Smooth muscle cell (in vitro differentiated cells): ENCODE measurements at regions not wholly inside any gene's neighbourhood (a gene's known extent, or its start where the extent isn't known, plus 50 kb on each side); places are given as distances from the start of the nearest gene placed in this dataset.
A peak's percentile ranks its signal among the peaks of the same experiment; 100 is the strongest.

Experiments used
- DNase-seq: peaks from one replicate; lab custom pipeline; 2025; ENCODE audit not compliant: unreplicated experiment; lab: John Stamatoyannopoulos, UW
- H2AFZ ChIP-seq: fragments of 200-600 bp; sonication (generic); 2 replicates; pipeline ENCODE4 v1.6.0; 2016; ENCODE audit warnings: antibody characterized with exemption, low read depth, mild to moderate bottlenecking
- H3F3A ChIP-seq: fragments of 200-600 bp; sonication (generic); 2 replicates; pipeline ENCODE4 v1.6.0; 2017; ENCODE audit warnings: antibody characterized with exemption, low read depth
- H3K27ac ChIP-seq: fragments of 200-600 bp; sonication (generic); 2 replicates; pipeline ENCODE4 v1.5.1; 2016; ENCODE audit warnings: low read depth, mild to moderate bottlenecking
- H3K27me3 ChIP-seq: fragments of 200-600 bp; sonication (generic); 2 replicates; pipeline ENCODE4 v1.6.1; 2016; ENCODE audit warnings: low read depth, mild to moderate bottlenecking
- H3K36me3 ChIP-seq: fragments of 200-600 bp; sonication (generic); 2 replicates; pipeline ENCODE4 v1.5.1; 2016; ENCODE audit warnings: low read depth
- H3K4me1 ChIP-seq: fragments of 200-600 bp; sonication (generic); 2 replicates; pipeline ENCODE4 v1.5.1; 2016; ENCODE audit warnings: low read depth
- H3K4me2 ChIP-seq: fragments of 200-600 bp; sonication (generic); 2 replicates; pipeline ENCODE4 v1.6.0; 2016; ENCODE audit warnings: mild to moderate bottlenecking
- H3K4me3 ChIP-seq: fragments of 200-600 bp; sonication (generic); 2 replicates; pipeline ENCODE4 v1.5.1; 2016; ENCODE audit warnings: mild to moderate bottlenecking
- H3K79me2 ChIP-seq: fragments of 200-600 bp; sonication (generic); 2 replicates; pipeline ENCODE4 v1.6.0; 2016; ENCODE audit warnings: low read depth, mild to moderate bottlenecking
- H3K9ac ChIP-seq: fragments of 200-600 bp; sonication (generic); 2 replicates; pipeline ENCODE4 v1.6.0; 2016; ENCODE audit warnings: low read depth
- H3K9me3 ChIP-seq: fragments of 200-600 bp; sonication (generic); replicated peaks from 2 replicates; pipeline ENCODE4 v1.5.1; 2016; ENCODE audit warnings: low read depth
- H4K20me1 ChIP-seq: fragments of 200-600 bp; sonication (generic); 2 replicates; pipeline ENCODE4 v1.6.0; 2016; ENCODE audit warnings: low read depth
- CTCF ChIP-seq: fragments of 200-600 bp; sonication (generic); IDR thresholded peaks from 2 replicates; pipeline ENCODE4 v1.5.1; 2017; ENCODE audit warnings: borderline replicate concordance, mild to moderate bottlenecking, antibody characterized with exemption; ENCODE audit not compliant: insufficient read depth, poor library complexity, severe bottlenecking
- WGBS: methylation state at CpG from one replicate; pipeline ENCODE4 v1.1.7; 2016; ENCODE audit warnings: low lambda C conversion rate; 5-methylcytosine and 5-hydroxymethylcytosine counted together

GRCh38 chr12:127963933-127964332 lies 303.0 kb upstream of the TMEM132C start:
- H3F3A ChIP-seq, result no peaks in the 10 kb centered on the region
- H3K4me1 ChIP-seq, result no peaks in the 10 kb centered on the region
- TF ChIP-seq CTCF, result no peak
- no peak overlapping the region for H3K4me2 ChIP-seq
- H3K9me3 ChIP-seq, result no peaks in the 10 kb centered on the region
- no peak overlapping the region for H3K27ac ChIP-seq
- 70% methylated on average over 2 of the region's 2 CpGs for WGBS
- DNase-seq, result no peak
- H3K79me2 ChIP-seq, result no peaks in the 10 kb centered on the region
- H3K4me3 ChIP-seq, result no peak overlapping the region
- H4K20me1 ChIP-seq, result no peaks in the 10 kb centered on the region
- H3K27me3 ChIP-seq, result no peaks in the 10 kb centered on the region
- H3K36me3 ChIP-seq, result no peaks in the 10 kb centered on the region
- no peak overlapping the region for H2AFZ ChIP-seq
- no peak overlapping the region for H3K9ac ChIP-seq

- Histone ChIP-seq H2AFZ (no peak overlapping the region), H4K20me1 (no peaks in the 10 kb centered on the region), H3F3A (no peaks in the 10 kb centered on the region), H3K27ac (no peak overlapping the region), H3K9ac (no peak overlapping the region), H3K4me2 (no peak overlapping the region), H3K4me3 (no peak overlapping the region), H3K9me3 (no peaks in the 10 kb centered on the region), H3K4me1 (no peaks in the 10 kb centered on the region), H3K79me2 (no peaks in the 10 kb centered on the region), H3K36me3 (no peaks in the 10 kb centered on the region), H3K27me3 (no peaks in the 10 kb centered on the region)
- DNase-seq, result no peak
- 68% methylated on average over 3 of the region's 3 CpGs for WGBS
- peak; percentile 35 for TF ChIP-seq CTCF
These were observed 302.3 kb upstream of the TMEM132C start for GRCh38 chr12:127964717-127965116.

- no peak for TF ChIP-seq CTCF
- Histone ChIP-seq H3K79me2 (no peaks in the 10 kb centered on the region), H3K9me3 (no peaks in the 10 kb centered on the region), H4K20me1 (no peaks in the 10 kb centered on the region), H3K4me1 (no peaks in the 10 kb centered on the region), H3K36me3 (no peaks in the 10 kb centered on the region), H3K27me3 (no peaks in the 10 kb centered on the region), H2AFZ (no peak overlapping the region), H3K4me3 (no peak overlapping the region), H3K27ac (no peak overlapping the region), H3F3A (no peaks in the 10 kb centered on the region), H3K4me2 (no peak overlapping the region), H3K9ac (no peak overlapping the region)
- WGBS, result 95% methylated on average over 1 of the region's 1 CpG
- DNase-seq, result no peak
These were observed 300.6 kb upstream of the TMEM132C start for GRCh38 chr12:127966331-127966730.

GRCh38 chr12:127970491-127970890 lies 296.5 kb upstream of the TMEM132C start:
- Histone ChIP-seq H3K4me1 (no peaks in the 10 kb centered on the region), H2AFZ (no peak overlapping the region), H3K36me3 (no peaks in the 10 kb centered on the region), H3K4me3 (no peak overlapping the region), H3F3A (no peaks in the 10 kb centered on the region), H3K27ac (no peak overlapping the region), H3K9ac (no peak overlapping the region), H3K79me2 (no peaks in the 10 kb centered on the region), H4K20me1 (no peaks in the 10 kb centered on the region), H3K4me2 (no peak overlapping the region), H3K9me3 (no peaks in the 10 kb centered on the region), H3K27me3 (no peaks in the 10 kb centered on the region)
- no peak for DNase-seq
- TF ChIP-seq CTCF, result no peak
- 93% methylated on average over 4 of the region's 4 CpGs for WGBS
